ENCODE measurements at regions not wholly inside any gene's neighbourhood (a gene's known extent, or its start where the extent isn't known, plus 50 kb on each side); places are given as distances from the start of the nearest gene placed in this dataset.

GRCh38 chr11:32318071-32319055 lies 117.0 kb downstream of the WT1 start:
- no peak for DNase-seq

GRCh38 chr11:32323814-32324130 lies 111.6 kb downstream of the WT1 start:
- DNase-seq = no peak

GRCh38 chr11:32325187-32325586 lies 110.2 kb downstream of the WT1 start:
- no peak for DNase-seq

GRCh38 chr11:32325725-32326124 lies 109.6 kb downstream of the WT1 start:
- no peak for DNase-seq

GRCh38 chr11:32326522-32326921 lies 108.8 kb downstream of the WT1 start:
- DNase-seq = no peak

- DNase-seq = no peak
Measured at GRCh38 chr11:32328392-32328791, 106.9 kb downstream of the WT1 start.

- no peak for DNase-seq
Measured at GRCh38 chr11:32331098-32331497, 104.2 kb downstream of the WT1 start.

- DNase-seq = no peak
Measured at GRCh38 chr11:32331792-32332191, 103.5 kb downstream of the WT1 start.

- no peak for DNase-seq
Measured at GRCh38 chr11:32332990-32333319, 102.4 kb downstream of the WT1 start.

- peak; percentile 61 for DNase-seq
Measured at GRCh38 chr11:32333320-32333991, 101.9 kb downstream of the WT1 start.

- DNase-seq = peak; percentile 53
Measured at GRCh38 chr11:32334822-32335221, 100.5 kb downstream of the WT1 start.
